ENCODE measurements at regions not wholly inside any gene's neighbourhood (a gene's known extent, or its start where the extent isn't known, plus 50 kb on each side); places are given as distances from the start of the nearest gene placed in this dataset.

DNA sequence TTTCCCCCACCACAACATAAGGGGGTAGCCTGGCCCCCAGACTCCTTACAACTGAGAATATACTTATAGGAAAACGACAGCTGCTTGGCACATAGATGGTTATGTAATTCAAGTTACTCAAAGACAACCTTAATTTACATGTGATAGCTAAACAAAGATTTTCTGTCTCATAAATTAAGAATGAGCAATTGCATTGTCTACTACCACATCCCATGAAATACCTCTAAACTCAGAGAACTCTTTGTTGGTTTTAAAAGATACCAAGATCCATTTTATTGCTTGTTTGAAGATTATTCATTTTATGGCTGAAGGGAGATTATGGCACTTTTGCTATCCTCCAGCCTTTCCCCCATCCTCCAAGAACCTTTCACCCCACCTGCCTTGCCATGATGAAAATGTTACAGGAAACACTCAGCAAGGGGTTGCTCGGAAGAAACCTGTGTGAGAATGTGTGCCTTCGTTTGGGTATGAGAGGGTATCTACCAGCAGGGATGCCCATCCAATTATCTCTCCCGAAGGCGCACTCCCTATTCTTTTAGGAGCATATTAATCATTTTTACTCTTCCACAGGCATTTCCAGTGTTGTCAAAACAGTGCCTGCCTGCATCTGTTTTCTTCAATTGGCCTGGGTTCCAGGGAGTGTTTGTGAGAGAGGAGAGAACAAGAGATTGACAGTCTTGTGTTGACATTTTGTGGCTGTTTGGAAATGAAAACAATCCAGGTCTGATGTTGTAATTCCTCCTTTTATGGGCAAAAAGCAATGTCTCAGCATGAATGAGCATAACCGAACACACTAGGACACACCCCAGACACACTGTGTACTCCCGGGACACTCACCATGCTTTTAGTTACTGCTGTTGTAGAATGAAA lies 208.0 kb upstream of the ANKRD55 start:
- TF ChIP-seq ZNF274 (IDR thresholded peaks at IDR 0.05; ENCODE audit: low read depth, low read length) (no peak), SUZ12 (IDR thresholded peaks at IDR 0.05; ENCODE audit: extremely low read depth, insufficient read depth, insufficient read length) (no peak)

Measured in NT2/D1 (cell line).